NCI-H82 treated with DMSO at 0.1 percent for 48 hours (cell line): ENCODE measurements at regions not wholly inside any gene's neighbourhood (a gene's known extent, or its start where the extent isn't known, plus 50 kb on each side); places are given as distances from the start of the nearest gene placed in this dataset.

Experiments
- DNase-seq: peaks from one replicate; lab custom pipeline; 2025; ENCODE audit not compliant: unreplicated experiment; lab: John Stamatoyannopoulos, UW

- no peak for DNase-seq
Measured at GRCh38 chr20:24277196-24277595, 192.2 kb upstream of the SYNDIG1 start.

DNA sequence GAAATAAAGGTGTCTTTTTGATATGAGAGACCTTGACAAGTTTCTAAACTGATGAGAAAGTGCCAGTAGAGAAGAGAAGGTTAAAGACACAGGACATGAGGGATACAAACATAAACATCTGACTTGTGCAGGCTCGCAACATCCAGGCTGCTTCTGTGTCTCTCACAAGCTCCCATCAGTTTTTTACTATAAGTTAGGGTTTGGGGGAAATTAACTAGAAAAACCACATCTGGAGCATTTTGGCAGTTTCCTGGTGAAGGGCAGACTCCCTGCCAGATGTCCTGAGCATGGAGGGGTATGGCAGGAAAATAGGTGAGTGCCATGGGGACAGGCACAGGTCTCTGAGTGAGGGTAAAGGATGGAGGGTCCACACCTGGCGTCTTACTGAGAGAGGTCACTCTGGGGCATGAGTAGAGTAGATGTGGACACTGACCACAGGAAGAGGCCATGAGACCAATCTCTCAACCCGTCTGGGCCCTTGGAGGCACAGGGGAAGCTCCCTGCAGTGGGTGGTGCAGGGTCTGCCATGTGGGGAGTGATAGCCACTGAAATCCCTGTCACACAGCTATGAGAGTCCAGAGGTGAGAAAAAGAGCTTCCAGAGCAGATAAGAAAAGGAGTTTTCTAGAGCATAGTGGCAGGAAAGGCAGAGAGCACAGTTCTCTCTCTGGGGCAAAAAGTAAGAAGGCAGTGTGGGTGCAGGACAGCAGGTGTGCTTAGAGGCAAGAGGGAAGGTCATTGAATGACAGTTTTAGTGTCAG, 193.3 kb upstream of the SYNDIG1 start:
- no peak for DNase-seq

DNA sequence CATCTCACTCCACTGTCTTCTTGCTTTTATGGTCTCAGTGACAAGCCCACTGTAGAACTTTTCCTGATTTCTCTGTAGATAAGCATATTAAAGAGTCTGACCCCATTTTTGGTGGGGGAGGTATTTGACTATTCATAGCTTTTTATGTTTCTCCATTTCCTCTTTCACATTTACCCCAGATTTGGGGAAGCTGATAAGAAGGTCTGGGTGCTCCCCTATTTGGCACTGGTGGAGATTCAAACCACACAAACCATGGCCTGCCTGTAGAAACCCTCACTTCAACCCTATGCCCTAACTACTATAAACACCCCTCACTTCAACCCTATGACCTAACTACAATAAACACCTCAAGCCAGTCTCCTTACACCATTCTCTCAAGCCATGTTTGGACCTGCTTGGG, 196.2 kb upstream of the SYNDIG1 start:
- no peak for DNase-seq

GRCh38 chr20:24261351-24261750, 208.1 kb upstream of the SYNDIG1 start:
- DNase-seq: no peak

DNA sequence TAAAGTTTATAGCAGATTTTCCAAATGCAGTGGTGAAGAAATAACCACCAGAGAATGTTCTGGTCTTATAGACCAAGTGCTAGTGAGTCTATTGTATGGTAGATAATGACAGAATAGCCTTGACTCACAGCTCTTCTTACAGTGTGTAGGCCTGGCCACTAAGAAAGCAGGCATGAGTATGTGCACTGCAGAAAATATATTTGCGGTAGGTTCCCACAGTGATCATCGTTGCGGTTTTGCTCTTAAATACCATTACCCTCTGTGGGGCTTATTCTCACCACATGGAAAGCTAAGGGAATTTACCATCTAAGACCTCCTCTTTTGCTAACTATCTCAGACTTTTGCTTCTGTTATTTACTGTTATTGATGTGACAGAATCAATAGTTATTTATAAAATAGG, 212.3 kb upstream of the SYNDIG1 start:
- DNase-seq: no peak

DNA sequence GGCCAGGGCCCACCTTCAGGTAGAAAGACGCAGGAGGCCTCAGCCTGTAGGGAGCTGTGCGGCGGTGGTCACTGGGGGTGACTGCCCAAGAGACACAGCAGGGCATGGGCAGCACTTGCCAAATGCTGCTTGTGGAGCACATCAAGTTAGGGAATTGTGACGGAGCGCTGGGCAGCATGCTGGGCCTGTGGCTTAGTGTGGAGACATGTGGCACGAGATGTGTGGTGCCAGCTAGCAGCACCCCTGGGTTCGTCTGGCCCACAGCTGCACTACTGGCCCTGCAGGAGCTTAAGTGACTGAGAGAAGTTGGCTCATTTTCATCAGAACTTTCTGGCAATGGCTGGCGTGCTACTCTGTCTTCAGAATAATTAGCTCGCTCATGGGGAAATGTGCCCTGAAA, 213.1 kb upstream of the SYNDIG1 start:
- DNase-seq: no peak

DNA sequence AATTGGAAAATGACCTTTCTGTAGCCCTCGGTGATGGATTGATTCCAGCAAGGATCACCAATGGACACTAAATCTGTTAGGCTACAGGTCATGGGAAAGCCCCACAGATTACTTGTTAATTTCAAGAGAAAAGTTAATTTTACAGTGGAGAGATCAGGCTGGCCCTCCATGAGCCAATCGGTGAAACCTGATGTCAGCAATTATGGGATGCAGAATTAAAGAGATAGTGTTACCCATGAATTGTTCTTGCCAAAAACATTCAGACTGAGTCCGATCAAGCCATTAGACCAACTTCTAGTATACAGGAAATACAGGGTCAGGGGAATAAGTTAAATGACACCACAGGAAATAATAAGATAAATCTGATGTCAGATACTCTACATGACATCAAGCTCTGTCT, 214.9 kb upstream of the SYNDIG1 start:
- no peak for DNase-seq

DNA sequence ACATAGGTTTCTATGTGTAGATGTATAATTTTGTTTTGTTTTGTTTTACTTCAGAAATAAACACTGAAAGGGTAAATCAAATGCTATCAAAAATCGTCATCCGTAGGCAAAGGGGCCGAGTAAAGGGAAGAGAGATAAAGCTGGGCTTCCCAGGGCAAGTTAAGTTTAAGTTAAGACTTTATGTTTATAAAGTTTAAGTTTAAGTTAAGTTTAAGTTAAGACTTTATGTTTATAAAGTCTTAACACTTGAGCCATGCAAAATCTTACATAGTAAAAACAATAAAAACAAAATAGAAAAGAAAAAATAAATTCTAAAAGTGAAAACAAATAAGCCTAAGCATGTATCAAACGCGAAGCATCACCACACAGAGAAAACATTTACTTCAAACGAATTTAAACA, 216.1 kb upstream of the SYNDIG1 start:
- DNase-seq: no peak

GRCh38 chr20:24245094-24245493, 224.3 kb upstream of the SYNDIG1 start:
- no peak for DNase-seq

GRCh38 chr20:24242763-24243162, 226.7 kb upstream of the SYNDIG1 start:
- DNase-seq: no peak

DNA sequence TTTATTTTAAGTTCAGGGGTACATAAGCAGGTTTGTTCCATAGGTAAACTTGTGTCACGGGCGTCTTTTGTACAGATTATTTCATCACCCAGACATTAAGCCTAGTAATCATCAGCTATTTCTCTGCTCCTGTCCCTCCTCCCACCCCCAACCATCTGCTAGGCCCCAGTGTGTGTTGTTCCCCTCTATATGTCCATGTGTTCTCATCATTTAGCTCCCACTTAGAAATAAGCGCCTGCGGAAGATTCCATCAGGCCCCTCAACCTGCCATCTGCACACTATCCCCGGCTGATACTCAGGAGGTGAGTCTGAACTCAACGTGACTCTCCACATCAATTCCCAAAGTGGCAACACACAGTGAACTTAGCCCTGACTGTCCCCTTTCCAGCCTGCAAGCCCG, 228.0 kb upstream of the SYNDIG1 start:
- DNase-seq: peak; percentile 77

- DNase-seq: no peak
Measured at GRCh38 chr20:24236963-24237362, 232.5 kb upstream of the SYNDIG1 start.

- DNase-seq: no peak
Measured at GRCh38 chr20:24236201-24236600, 233.2 kb upstream of the SYNDIG1 start.

DNA sequence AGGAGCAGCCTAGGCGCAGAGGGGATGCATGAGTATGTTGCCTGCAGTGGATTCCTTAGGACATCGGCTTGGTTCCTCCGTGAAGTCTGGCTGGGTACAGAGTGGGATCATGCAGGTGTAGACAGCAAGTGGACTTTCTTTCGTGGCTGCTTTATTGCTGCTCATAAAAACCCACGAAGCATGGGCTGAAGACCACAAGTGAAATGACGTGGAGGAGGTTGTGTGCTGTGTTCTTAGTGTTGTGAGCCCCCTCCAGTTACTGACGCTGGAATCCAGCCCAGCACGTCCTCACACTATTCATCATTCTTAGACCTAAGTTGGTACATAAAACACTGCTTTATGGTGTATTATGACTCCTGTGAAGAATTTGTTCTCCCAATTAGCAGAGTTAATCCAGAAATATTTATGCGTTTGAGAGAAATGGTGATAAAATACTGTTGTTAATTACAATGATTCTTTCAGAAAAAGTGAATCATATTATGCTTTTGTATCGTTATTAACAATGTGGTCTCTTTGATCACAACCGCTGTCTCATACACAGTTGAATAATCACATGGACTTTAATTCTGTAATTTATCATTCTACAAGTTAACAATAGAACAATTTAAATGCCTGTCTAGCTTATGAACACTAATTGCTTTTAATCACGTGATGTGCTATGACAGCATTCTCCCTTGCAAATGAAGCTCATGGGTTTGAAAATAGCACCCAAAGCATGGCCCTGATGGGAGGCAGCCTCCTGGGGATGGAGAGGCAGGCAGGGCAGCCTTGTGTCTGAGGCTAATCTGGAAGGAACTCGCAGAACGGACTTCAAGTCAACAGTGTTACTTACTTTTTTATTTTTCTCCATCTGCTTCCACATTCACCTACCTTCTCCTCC, 233.9 kb upstream of the SYNDIG1 start:
- DNase-seq: no peak

GRCh38 chr20:24227600-24227999, 239.0 kb upstream of the GGTLC1 start:
- DNase-seq: no peak

DNA sequence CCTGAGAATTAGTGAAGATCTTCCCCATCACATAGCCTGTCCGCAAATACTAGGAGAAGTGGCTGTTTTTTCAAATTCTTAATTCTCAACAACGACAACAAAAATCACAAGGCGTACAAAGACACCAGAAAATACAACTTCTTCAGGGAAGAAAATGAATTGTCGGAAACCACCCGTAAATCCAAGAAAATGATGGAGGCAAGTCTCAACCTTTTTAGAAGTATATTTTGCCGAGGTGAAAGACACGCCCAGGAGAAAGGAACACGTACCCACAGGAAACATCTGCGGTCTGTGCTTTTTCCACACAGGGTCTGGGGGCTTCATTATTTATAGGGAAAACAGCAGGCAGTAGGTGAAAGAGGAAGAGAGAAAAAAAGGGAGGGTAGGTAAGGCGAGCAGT, 223.9 kb upstream of the GGTLC1 start:
- DNase-seq: no peak

- no peak for DNase-seq
Measured at GRCh38 chr20:24211972-24212371, 223.4 kb upstream of the GGTLC1 start.

DNA sequence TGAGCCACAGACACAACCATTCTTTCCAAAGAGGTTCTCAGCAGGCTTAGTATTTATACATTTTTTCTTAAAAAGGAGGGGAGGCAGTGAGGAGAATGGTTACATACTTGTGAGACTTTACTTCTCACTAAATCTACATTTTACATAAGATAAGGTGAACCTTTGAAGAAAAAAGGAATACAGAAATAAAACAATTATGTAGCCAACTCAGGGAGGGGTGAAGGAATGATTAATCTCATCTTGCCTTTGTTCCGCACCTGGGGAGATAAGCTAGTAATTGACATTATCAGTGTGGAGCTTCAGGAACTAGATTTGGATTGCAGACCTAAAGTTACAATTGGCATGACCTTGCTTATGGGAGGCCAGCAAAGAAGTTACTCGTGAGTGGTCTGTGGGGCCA, 221.8 kb upstream of the GGTLC1 start:
- DNase-seq: no peak

DNA sequence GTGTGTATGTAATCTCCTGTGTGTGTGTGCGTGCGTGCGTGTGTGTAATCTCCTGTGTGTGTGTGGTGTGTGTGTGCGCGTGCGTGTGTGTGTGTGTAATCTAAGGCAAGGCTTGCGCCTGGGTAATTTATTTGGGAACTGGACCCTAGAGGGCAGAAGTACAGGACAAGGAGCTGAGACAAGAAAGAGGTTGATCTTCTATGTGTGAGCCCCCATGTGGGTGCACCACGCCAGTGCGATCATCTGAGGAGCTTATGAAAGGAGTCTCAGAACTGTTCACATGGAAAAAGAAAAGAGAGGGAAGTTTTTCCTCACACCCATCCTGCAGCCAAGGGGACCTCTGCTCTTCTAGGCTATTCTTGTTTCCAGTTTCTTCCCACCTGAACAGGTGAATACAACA, 220.1 kb upstream of the GGTLC1 start:
- DNase-seq: no peak

DNA sequence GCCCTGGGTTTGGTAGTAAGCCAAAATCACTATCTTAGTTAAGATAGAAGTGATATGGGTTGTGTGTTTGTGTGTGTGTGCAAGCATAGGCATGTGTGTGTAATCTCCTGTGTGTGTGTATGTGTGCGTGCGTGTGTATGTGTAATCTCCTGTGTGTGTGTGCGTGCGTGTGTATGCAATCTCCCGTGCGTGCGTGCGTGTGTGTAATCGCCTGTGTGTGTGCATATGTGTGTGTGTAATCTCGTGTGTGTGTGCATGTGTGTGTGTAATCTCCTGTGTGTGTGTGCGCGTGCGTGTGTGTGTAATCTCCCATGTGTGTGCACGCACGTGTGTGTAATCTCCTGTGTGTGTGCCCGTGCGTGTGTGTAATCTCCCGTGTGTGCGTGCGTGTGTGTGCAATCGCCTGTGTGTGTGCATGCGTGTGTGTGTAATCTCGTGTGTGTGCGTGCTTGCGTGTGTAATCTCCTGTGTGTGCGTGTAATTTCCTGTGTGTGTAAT, 219.3 kb upstream of the GGTLC1 start:
- no peak for DNase-seq

GRCh38 chr20:24206995-24207394, 218.4 kb upstream of the GGTLC1 start:
- no peak for DNase-seq

- DNase-seq: no peak
Measured at GRCh38 chr20:24203526-24204183, 215.1 kb upstream of the GGTLC1 start.
